Renal cortex interstitium (tissue), 11 donors: ENCODE measurements at regions not wholly inside any gene's neighbourhood (a gene's known extent, or its start where the extent isn't known, plus 50 kb on each side); places are given as distances from the start of the nearest gene placed in this dataset.

ENCODE experiments used
- DNase-seq, 11 donors: peaks; one replicate each; pipeline ENCODE4 v3.0.0-alpha.2; 2013; ENCODE audit warnings: low read depth in 9 of 11, low spot score in 4 of 11; ENCODE audit errors: extremely low read depth in 1 of 11

GRCh38 chr10:50936335-50936734, 50.9 kb upstream of the A1CF start:
- no peak for DNase-seq

GRCh38 chr10:50937230-50937907, 51.9 kb upstream of the A1CF start:
- peak in 10 of 11 donors; percentile 4 to 39 (median 16) for DNase-seq

GRCh38 chr10:50941629-50942028, 56.2 kb upstream of the A1CF start:
- DNase-seq, result no peak

- DNase-seq, result no peak
Observed at GRCh38 chr10:50946991-50947781, 61.8 kb upstream of the A1CF start.

GRCh38 chr10:50951365-50951764, 65.9 kb upstream of the A1CF start:
- no peak for DNase-seq

DNA sequence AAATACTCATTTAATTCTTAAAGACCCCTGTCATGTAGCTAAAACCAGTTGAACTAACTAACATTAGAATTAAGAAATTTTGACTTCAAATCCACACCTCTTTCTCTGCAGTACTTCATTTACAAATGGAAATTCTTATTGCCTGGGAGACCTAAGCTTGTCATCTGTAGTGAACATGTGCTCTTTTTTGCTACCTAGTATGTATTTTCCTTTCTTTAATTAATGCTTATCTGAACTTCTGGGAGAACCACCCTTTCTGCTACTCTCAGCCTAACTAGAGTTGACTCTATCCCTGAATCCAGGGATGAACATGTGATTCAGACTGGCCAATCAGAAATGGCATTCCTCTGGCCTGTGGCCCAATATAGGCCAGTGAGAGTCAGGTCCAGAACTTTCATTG, 75.9 kb upstream of the A1CF start:
- DNase-seq, result no peak

- no peak for DNase-seq
Observed at GRCh38 chr10:50963063-50963462, 77.6 kb upstream of the A1CF start.

- DNase-seq, result no peak
Observed at GRCh38 chr10:50968386-50969091, 83.1 kb upstream of the A1CF start.

DNA sequence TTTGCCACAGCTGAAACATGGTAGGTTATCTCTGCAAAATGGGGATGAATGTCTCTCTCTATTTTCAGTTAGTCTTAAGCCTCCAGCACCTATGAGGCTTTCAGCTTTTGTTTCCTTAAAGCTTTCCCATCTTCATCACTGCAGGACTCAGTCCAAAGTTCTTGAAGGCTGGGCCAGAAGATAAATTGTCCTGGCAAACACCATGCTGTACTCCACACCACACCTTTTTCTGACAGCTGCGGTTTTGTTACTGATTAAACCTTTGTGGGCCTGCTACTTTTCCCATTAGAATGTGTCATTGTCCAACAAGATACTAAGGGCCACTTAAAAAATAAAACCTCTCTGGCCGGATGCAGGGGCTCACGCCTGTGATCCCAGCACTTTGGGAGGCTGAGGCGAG, 87.2 kb upstream of the A1CF start:
- peak in 1 of 11 donors; percentile 9 for DNase-seq

- no peak for DNase-seq
Observed at GRCh38 chr10:50981385-50981784, 92.9 kb upstream of the PRKG1 start.

DNA sequence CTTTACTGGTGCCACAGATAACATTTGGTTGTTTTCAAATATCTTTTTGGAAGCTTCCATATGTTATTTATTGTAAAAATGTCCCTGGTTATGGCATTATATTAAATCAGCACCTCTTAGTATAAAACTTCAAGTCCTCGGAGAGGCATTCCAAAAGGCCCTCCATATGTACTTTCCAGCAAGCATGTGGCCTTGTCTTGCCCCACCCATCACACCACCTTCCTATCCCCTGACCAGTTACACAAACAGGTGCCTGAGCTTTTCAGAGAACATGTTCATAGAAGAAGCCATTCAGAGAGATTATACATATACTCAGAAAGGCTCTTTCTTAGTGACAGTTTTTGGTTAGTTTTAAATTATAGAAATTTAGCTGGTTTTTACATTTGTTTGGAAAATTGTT, 92.4 kb upstream of the PRKG1 start:
- no peak for DNase-seq

DNA sequence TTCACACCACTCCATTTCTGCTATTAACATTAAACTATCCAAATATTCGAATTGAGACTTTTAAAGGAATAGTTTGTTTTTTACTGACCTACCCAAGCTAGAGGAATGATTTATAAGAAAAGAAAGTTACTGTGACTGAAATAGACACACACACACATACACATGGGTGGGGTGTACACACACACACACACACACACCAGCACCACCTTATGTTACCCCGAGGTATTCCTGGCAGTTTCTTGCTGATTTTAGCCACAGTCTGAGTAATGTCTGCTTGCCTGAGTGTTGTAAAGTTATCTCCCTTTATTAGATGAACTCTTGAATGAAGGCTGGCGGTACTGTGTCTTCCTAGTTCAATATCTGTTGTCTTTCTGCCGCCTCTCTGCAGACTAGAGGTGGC, 91.3 kb upstream of the PRKG1 start:
- DNase-seq, result no peak

- no peak for DNase-seq
Observed at GRCh38 chr10:50987934-50988333, 86.4 kb upstream of the PRKG1 start.

GRCh38 chr10:50988792-50989191, 85.5 kb upstream of the PRKG1 start:
- peak in 1 of 11 donors; percentile 24 for DNase-seq

GRCh38 chr10:50990568-50991455, 83.5 kb upstream of the PRKG1 start:
- peak in 6 of 11 donors; percentile 52 to 74 (median 62) for DNase-seq

DNA sequence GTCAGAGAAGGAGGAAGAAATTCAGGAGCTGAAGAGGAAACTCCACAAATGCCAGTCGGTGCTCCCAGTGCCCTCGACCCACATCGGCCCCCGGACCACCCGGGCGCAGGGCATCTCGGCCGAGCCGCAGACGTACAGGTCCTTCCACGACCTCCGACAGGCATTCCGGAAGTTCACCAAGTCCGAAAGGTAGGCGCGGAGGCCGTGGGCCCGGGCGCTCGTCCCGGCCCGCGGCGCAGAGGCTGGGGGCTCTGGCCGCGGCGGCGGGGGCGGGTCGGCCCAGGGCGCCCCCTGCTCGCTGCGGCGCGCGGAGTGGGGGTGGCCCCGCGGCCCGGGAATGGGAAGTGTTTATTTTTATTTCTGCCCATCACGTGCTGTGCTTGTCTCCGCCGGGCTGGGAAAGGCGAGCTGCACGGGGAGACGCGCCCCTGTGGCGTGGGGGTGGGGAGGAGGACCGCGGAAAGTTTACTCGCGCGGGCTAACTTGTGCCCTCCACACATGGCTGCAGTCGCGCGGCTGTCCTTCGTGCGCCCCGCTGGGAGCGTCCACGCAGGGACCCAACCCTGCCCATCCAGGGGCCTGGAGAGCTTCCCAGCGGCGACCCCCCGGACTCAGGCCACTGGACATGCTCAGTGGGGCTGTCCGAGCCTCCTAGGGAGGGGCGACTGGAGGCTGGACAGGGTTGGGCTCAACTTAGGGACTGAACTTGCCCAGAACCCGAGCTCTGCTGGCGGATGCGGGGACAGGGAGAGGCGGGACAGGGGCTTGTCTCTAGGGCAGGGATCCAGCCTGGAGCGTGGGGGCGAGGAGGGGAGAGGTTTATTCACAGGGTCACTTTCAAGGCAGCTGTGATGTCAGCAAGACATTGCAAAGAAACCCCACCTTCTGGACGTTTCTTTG, 82.6 kb upstream of the PRKG1 start:
- peak in 6 of 11 donors; percentile 43 to 63 (median 53) for DNase-seq

DNA sequence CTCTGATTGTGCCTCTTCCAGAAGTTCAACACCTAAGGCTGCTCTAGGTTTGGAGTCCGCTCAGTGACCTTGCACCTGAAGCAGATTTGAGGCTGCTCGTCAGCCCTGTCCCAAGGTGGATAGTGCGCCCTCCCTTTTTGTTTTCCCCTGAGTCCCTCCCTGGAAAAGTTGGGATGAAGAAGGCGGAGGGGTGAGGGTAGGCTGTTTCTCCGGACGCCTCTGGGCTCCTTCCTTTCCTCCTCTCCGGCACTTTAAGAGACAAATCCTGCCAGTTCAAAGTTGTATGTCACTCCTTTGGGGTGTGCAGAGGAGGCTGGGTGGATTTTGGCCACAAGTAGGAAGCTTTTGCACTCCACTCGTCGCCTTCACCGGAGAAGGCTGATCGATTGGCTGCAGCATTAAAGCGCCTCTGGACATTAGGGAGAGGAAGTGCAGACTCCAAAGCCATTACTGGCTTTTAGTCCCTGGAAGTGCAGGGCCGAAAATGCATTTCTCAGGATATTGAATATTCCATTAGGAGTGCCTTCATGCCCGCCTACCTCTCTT, 81.9 kb upstream of the PRKG1 start:
- peak in 2 of 11 donors; percentile 15 to 32 for DNase-seq
